Large intestine (tissue), 3 donors: ENCODE measurements at regions not wholly inside any gene's neighbourhood (a gene's known extent, or its start where the extent isn't known, plus 50 kb on each side); places are given as distances from the start of the nearest gene placed in this dataset.

Source experiments
- DNase-seq, 2 donors: peaks; one replicate each; pipeline versions ENCODE4 v3.0.0 to v3.0.0-alpha.2; 2013
- H3K27ac ChIP-seq: one replicate; pipeline ENCODE4 v1.5.1; 2013; ENCODE audit warnings: low read length
- H3K27me3 ChIP-seq: 2 replicates; pipeline ENCODE4 v1.6.1; 2013; ENCODE audit warnings: low read length; ENCODE audit not compliant: control insufficient read depth, insufficient read depth
- H3K36me3 ChIP-seq: 2 replicates; pipeline ENCODE4 v1.6.1; 2013; ENCODE audit warnings: low read length; ENCODE audit not compliant: control insufficient read depth, insufficient read depth
- H3K4me1 ChIP-seq: one replicate; pipeline ENCODE4 v1.6.1; 2013; ENCODE audit warnings: low read length; ENCODE audit not compliant: control insufficient read depth, insufficient read depth
- H3K4me3 ChIP-seq: one replicate; pipeline ENCODE4 v1.5.1; 2013; ENCODE audit warnings: low read length
- H3K9me3 ChIP-seq: one replicate; pipeline ENCODE4 v1.6.1; 2013; ENCODE audit warnings: mild to moderate bottlenecking, low read depth, low read length, moderate library complexity; ENCODE audit not compliant: control insufficient read depth
- WGBS: methylation state at CpG from one replicate; pipeline ENCODE4 v1.1.5; 2013; ENCODE audit warnings: low lambda C conversion rate; ENCODE audit not compliant: insufficient coverage; 5-methylcytosine and 5-hydroxymethylcytosine counted together

GRCh38 chr1:56183151-56183550 lies 396.2 kb downstream of the PLPP3 start:
- no peaks in the 10 kb centered on the region for H3K27me3 ChIP-seq
- DNase-seq, result no peak

DNA sequence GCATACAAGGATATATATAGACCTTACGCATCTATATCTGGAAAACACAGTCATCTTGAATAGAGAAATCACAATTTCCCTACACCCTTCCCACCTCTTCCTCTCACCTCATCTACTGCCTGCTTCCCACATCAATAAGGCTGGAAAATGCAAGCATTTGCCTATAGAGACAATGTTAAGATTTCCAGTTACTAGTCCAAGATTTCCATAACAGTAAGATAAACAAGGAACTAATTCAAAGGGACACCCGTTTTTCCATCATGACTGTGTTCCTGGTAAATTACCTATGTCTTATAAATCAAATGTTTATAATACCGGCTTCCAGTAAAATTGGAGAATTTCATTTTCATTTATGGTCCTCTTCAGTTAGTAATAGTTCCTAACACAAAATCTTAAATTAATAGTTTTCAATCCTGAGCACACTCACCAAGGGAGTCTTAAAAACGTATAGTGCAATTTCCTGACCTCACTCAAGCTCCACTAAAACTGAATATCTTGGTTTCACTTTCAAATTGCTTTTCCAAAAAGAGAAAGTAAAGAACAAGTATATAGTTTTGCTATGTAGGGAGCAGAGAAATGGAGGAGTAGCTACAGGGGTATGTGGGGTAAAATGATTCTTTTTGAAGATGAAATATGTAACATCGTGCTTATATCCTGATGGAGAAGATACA lies 398.7 kb downstream of the PLPP3 start:
- 56% methylated on average over 2 of the region's 5 CpGs for WGBS
- Histone ChIP-seq H3K4me3 (no peak overlapping the region), H3K4me1 (no peaks in the 10 kb centered on the region), H3K36me3 (no peaks in the 10 kb centered on the region), H3K27ac (no peak overlapping the region), H3K9me3 (no peaks in the 10 kb centered on the region), H3K27me3 (no peaks in the 10 kb centered on the region)
- DNase-seq, result peak in 1 of 2 donors; percentile 32

More at GRCh38 chr1:56183151-56183550, 396.2 kb downstream of the PLPP3 start:
- Histone ChIP-seq H3K36me3 (no peaks in the 10 kb centered on the region), H3K4me3 (no peak overlapping the region), H3K9me3 (no peaks in the 10 kb centered on the region), H3K27ac (no peak overlapping the region), H3K4me1 (no peaks in the 10 kb centered on the region)
- WGBS, result 83% methylated on average over 1 of the region's 2 CpGs

GRCh38 chr1:56179543-56179942 lies 399.8 kb downstream of the PLPP3 start:
- no peak for DNase-seq
- Histone ChIP-seq H3K4me3 (no peak overlapping the region), H3K27ac (no peak overlapping the region), H3K36me3 (no peaks in the 10 kb centered on the region), H3K9me3 (no peaks in the 10 kb centered on the region), H3K27me3 (no peaks in the 10 kb centered on the region), H3K4me1 (no peaks in the 10 kb centered on the region)
- no CpG with 5 or more reads among the region's 1 CpG for WGBS

- DNase-seq, result no peak
- Histone ChIP-seq H3K9me3 (no peaks in the 10 kb centered on the region), H3K4me1 (peaks cover 3% of the 10 kb centered on the region), H3K27me3 (no peaks in the 10 kb centered on the region), H3K36me3 (no peaks in the 10 kb centered on the region), H3K27ac (no peak overlapping the region), H3K4me3 (no peak overlapping the region)
- WGBS, result no CpG with 5 or more reads among the region's 3 CpGs
Measured at GRCh38 chr1:56175211-56175610, 404.2 kb downstream of the PLPP3 start.

DNA sequence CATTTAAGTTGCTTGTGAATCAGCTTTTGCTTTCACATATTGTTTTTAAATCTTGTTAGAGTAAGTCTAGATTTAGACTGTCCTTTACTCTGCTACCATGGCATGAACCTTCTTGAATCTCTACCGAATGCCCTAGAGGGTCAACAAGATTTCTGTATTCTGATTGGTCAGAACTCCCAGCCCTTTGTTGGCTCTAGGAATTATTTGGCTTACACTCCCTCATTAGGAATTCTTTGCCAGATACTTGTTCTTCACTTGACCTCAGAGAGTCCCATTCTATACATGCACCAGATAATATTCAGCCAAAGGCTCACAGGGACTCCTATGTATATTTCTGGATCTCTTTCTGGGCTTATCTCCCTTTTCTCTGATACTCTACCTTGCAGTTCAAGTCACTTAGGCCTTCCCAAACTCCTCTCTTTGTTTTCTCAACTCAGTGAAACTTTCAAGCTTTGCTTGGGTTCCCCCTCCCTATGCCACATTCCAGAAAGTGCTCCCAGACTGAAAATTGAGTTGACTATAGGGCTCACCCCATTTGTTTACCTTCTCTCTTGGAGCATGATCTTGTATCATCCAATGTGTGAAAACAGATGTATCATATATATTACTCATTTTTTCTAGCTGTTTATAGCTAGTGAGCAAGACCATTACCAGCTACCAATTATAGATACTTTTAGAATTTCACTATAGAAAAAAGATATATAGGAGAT lies 405.0 kb downstream of the PLPP3 start:
- H3K27me3 ChIP-seq, result no peaks in the 10 kb centered on the region
- no peak overlapping the region for H3K27ac ChIP-seq
- no CpG with 5 or more reads among the region's 1 CpG for WGBS
- no peaks in the 10 kb centered on the region for H3K9me3 ChIP-seq
- no peak overlapping the region for H3K4me3 ChIP-seq
- no peaks in the 10 kb centered on the region for H3K36me3 ChIP-seq
- DNase-seq, result no peak
- H3K4me1 ChIP-seq, result peaks cover 3% of the 10 kb centered on the region

DNA sequence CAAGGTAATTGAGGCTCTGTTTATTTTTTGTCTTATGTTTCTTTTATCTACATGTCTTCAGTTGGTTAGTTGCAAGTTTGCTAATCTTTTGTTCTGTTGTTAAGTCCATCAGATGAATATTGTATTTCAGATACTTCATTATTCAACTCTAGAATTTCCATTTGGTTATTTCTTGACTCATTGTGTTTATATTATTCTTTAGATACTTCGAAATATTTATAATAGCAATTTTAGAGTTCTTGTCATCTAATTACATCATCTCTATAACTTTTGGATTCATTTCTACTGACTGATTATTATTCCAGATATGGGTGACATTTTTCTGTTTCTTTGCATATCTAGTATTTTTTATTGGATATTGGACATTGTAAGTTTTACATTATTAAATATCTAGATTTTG lies 405.6 kb downstream of the PLPP3 start:
- H3K9me3 ChIP-seq, result no peaks in the 10 kb centered on the region
- H3K27ac ChIP-seq, result no peak overlapping the region
- no CpG with 5 or more reads among the region's 1 CpG for WGBS
- DNase-seq, result no peak
- H3K4me3 ChIP-seq, result no peak overlapping the region
- peaks cover 3% of the 10 kb centered on the region for H3K4me1 ChIP-seq
- H3K36me3 ChIP-seq, result no peaks in the 10 kb centered on the region
- H3K27me3 ChIP-seq, result no peaks in the 10 kb centered on the region

GRCh38 chr1:56171670-56172069 lies 407.7 kb downstream of the PLPP3 start:
- DNase-seq, result no peak
- Histone ChIP-seq H3K9me3 (no peaks in the 10 kb centered on the region), H3K27ac (no peak overlapping the region), H3K27me3 (no peaks in the 10 kb centered on the region), H3K4me1 (peaks cover 3% of the 10 kb centered on the region), H3K4me3 (no peak overlapping the region), H3K36me3 (no peaks in the 10 kb centered on the region)
- WGBS, result no CpG with 5 or more reads among the region's 1 CpG

- H3K27me3 ChIP-seq, result no peaks in the 10 kb centered on the region
- H3K4me3 ChIP-seq, result no peak overlapping the region
- H3K4me1 ChIP-seq, result peaks cover 3% of the 10 kb centered on the region
- WGBS, result no CpG with 5 or more reads among the region's 4 CpGs
- no peak overlapping the region for H3K27ac ChIP-seq
- no peaks in the 10 kb centered on the region for H3K9me3 ChIP-seq
- H3K36me3 ChIP-seq, result no peaks in the 10 kb centered on the region
- DNase-seq, result no peak
Measured at GRCh38 chr1:56170784-56171320, 408.5 kb downstream of the PLPP3 start.

- Histone ChIP-seq H3K36me3 (no peaks in the 10 kb centered on the region), H3K27me3 (no peaks in the 10 kb centered on the region), H3K9me3 (no peaks in the 10 kb centered on the region), H3K4me3 (no peak overlapping the region), H3K27ac (no peak overlapping the region), H3K4me1 (peaks cover 3% of the 10 kb centered on the region)
- DNase-seq, result no peak
- WGBS, result no CpG with 5 or more reads among the region's 1 CpG
Measured at GRCh38 chr1:56169856-56170255, 409.5 kb downstream of the PLPP3 start.

- H3K9me3 ChIP-seq, result no peaks in the 10 kb centered on the region
- WGBS, result no CpG with 5 or more reads among the region's 2 CpGs
- H3K36me3 ChIP-seq, result no peaks in the 10 kb centered on the region
- no peaks in the 10 kb centered on the region for H3K27me3 ChIP-seq
- H3K27ac ChIP-seq, result no peak overlapping the region
- H3K4me3 ChIP-seq, result no peak overlapping the region
- peaks cover 3% of the 10 kb centered on the region for H3K4me1 ChIP-seq
- DNase-seq, result no peak
Measured at GRCh38 chr1:56168176-56168575, 411.2 kb downstream of the PLPP3 start.
